ENCODE measurements at regions not wholly inside any gene's neighbourhood (a gene's known extent, or its start where the extent isn't known, plus 50 kb on each side); places are given as distances from the start of the nearest gene placed in this dataset.

DNA sequence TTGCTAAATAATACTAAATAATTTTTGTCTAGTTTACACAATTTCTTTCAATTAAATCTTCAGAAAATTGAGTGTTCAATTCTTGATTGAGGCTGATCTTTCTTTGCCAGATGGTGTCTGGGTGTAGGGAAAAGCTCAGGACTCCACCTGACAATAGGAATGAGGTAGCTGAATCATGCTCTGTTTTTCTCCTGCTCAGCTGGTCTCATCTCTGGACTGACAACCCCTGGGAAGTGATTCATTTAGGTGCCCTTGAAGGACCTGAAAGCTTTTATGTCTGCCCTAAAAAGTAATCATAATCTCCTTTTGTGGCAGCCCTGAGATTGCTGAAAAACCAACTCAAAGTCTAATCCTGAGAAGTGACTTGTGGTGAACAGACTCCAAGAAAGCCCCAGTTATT, 255.4 kb downstream of the ETNK1 start:
- no peaks in the 10 kb centered on the region for H3K9me3 ChIP-seq
- no peak overlapping the region for H3K4me3 ChIP-seq
- TF ChIP-seq POLR2A (IDR thresholded peaks at IDR 0.05): no peak
- TF ChIP-seq, protein P1, sequence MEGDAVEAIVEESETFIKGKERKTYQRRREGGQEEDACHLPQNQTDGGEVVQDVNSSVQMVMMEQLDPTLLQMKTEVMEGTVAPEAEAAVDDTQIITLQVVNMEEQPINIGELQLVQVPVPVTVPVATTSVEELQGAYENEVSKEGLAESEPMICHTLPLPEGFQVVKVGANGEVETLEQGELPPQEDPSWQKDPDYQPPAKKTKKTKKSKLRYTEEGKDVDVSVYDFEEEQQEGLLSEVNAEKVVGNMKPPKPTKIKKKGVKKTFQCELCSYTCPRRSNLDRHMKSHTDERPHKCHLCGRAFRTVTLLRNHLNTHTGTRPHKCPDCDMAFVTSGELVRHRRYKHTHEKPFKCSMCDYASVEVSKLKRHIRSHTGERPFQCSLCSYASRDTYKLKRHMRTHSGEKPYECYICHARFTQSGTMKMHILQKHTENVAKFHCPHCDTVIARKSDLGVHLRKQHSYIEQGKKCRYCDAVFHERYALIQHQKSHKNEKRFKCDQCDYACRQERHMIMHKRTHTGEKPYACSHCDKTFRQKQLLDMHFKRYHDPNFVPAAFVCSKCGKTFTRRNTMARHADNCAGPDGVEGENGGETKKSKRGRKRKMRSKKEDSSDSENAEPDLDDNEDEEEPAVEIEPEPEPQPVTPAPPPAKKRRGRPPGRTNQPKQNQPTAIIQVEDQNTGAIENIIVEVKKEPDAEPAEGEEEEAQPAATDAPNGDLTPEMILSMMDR (IDR thresholded peaks at IDR 0.05): no peak
- no peaks in the 10 kb centered on the region for H3K36me3 ChIP-seq (replicated peaks in 1 of 2; ENCODE audit: insufficient read depth in 1 of 2, low read depth in 2 of 2)
- intact Hi-C loops (cut with DNase I): no loop called here
- DNase-seq (no peak), ATAC-seq (no peak)
- no peaks in the 10 kb centered on the region for H3K4me1 ChIP-seq
- no peak overlapping the region for H3K27ac ChIP-seq
- no peaks in the 10 kb centered on the region for H3K27me3 ChIP-seq

DNA sequence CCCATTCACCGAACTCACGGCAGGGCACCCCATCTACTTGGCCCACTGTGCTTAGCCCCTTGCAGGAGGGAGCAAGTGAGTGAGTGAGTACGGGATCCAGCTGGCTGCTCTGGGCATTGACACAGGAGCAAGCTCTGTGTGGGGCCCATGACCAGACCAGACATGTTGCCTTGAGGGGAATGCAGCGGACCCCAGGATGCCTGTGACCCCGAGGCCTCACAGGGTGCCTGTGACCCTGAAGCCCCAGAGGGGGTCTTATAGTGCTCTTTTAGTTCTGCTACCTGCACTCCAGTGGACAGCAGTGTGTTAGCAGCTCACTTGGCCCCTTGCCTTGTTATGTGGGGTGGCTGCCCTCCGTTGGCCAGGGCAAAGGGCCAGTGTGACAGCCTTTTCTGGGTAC, 255.8 kb downstream of the ETNK1 start:
- 63 to 81% methylated on average over 3 to 6 of the region's 6 CpGs for WGBS, 2 donors
- ATAC-seq: no peak
- DNase-seq: no peak
- H3K9me3 ChIP-seq: no peaks in the 10 kb centered on the region
- H3K36me3 ChIP-seq (replicated peaks in 1 of 2; ENCODE audit: insufficient read depth in 1 of 2, low read depth in 2 of 2): no peaks in the 10 kb centered on the region
- H3K27me3 ChIP-seq: no peaks in the 10 kb centered on the region
- no peak overlapping the region for H3K27ac ChIP-seq
- H3K4me1 ChIP-seq: no peaks in the 10 kb centered on the region
- intact Hi-C loops (cut with DNase I): no loop called here
- TF ChIP-seq, protein P1 (IDR thresholded peaks at IDR 0.05): no peak
- no peak for TF ChIP-seq POLR2A (IDR thresholded peaks at IDR 0.05)
- H3K4me3 ChIP-seq: no peak overlapping the region

DNA sequence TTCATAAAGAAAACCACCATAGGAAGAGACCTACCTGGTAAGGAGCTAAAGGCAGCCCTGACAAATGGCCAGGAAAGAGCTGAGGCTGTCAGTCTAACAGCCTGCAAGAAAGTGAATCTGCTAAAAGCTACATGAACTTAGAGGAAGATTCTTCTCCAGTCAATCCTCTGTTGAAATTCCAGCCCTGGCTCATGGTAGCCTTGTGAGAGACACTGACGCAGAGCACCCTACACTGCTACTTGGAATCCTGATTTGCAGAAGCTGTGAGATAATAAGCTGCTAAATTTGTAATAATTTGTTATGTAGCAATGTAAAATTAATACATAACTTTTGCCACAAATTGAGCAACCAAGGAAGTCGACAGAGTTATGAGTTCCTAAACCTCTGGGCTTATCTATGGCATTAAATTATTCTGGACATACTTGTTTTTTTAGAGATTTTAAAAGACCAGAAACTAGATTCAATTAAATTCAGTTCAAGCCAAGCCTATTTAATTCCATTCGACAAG, 257.0 kb downstream of the ETNK1 start:
- no peak for ATAC-seq
- no peaks in the 10 kb centered on the region for H3K9me3 ChIP-seq
- H3K36me3 ChIP-seq (replicated peaks in 1 of 2; ENCODE audit: insufficient read depth in 1 of 2, low read depth in 2 of 2): no peaks in the 10 kb centered on the region
- H3K4me1 ChIP-seq: no peaks in the 10 kb centered on the region
- no peak for TF ChIP-seq POLR2A (IDR thresholded peaks at IDR 0.05)
- TF ChIP-seq, protein P1 (IDR thresholded peaks at IDR 0.05): no peak
- WGBS, 2 donors: 43 to 58% methylated on average over 3 of the region's 3 CpGs
- no peak overlapping the region for H3K27ac ChIP-seq
- no peak for DNase-seq
- no peak overlapping the region for H3K4me3 ChIP-seq
- intact Hi-C loops (cut with DNase I): no loop called here
- no peaks in the 10 kb centered on the region for H3K27me3 ChIP-seq

DNA sequence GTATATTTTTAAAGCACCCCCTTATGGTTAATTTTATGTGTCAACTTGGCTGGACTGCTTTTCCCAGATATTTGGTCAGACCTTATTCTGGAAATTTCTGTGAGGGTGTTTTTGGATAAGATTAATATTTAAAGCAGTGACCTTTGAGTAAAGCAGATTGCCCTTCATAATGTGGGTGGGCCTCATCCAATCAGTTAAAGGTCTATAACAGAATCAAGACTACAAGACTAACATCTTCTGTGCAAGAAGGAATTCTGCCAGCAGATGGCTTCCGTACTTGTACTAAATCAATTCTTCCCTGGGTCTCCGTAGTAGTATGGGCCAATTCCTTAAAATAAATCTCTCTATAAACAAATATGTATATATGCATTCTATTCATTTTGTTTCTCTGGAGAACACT, 257.6 kb downstream of the ETNK1 start:
- 79 to 82% methylated on average over 2 of the region's 2 CpGs for WGBS, 2 donors
- H3K4me1 ChIP-seq: no peaks in the 10 kb centered on the region
- DNase-seq: no peak
- intact Hi-C loops (cut with DNase I): no loop called here
- no peak overlapping the region for H3K4me3 ChIP-seq
- ATAC-seq: no peak
- no peaks in the 10 kb centered on the region for H3K36me3 ChIP-seq (replicated peaks in 1 of 2; ENCODE audit: insufficient read depth in 1 of 2, low read depth in 2 of 2)
- no peak overlapping the region for H3K27ac ChIP-seq
- TF ChIP-seq, protein P1 (IDR thresholded peaks at IDR 0.05): no peak
- no peak for TF ChIP-seq POLR2A (IDR thresholded peaks at IDR 0.05)
- no peaks in the 10 kb centered on the region for H3K9me3 ChIP-seq
- H3K27me3 ChIP-seq: no peaks in the 10 kb centered on the region

DNA sequence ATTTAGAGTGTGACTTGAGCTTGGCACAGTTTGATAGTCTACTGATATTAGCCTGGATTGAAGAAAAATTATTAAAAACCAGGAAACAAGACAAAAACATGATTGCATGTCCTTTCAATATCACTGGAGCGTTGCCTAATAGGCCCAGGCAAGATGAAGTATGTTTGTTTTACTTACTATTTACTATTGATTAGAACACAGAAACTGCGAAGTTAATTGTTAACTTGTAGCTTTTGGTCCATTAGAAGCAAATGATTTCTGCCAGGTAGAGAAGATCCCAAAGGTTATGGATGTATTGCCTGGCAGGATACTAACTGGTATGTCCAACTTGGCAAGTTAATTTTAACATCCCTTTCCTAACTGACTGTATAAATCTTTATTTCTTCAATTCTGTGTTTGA, 268.9 kb downstream of the ETNK1 start:
- Histone ChIP-seq H3K4me3 (no peak overlapping the region), H3K9me3 (no peaks in the 10 kb centered on the region), H3K27ac (no peak overlapping the region), H3K4me1 (peaks cover 12% of the 10 kb centered on the region), H3K36me3 (replicated peaks in 1 of 2; ENCODE audit: insufficient read depth in 1 of 2, low read depth in 2 of 2) (no peaks in the 10 kb centered on the region), H3K27me3 (no peaks in the 10 kb centered on the region)
- intact Hi-C loops (cut with DNase I): no loop called here
- 12 to 19% methylated on average over 2 of the region's 2 CpGs for WGBS, 2 donors
- ATAC-seq: no peak
- no peak for DNase-seq
- TF ChIP-seq POLR2A (IDR thresholded peaks at IDR 0.05): no peak
- TF ChIP-seq, protein P1 (IDR thresholded peaks at IDR 0.05): no peak
